ENCODE measurements at regions not wholly inside any gene's neighbourhood (a gene's known extent, or its start where the extent isn't known, plus 50 kb on each side); places are given as distances from the start of the nearest gene placed in this dataset.

DNA sequence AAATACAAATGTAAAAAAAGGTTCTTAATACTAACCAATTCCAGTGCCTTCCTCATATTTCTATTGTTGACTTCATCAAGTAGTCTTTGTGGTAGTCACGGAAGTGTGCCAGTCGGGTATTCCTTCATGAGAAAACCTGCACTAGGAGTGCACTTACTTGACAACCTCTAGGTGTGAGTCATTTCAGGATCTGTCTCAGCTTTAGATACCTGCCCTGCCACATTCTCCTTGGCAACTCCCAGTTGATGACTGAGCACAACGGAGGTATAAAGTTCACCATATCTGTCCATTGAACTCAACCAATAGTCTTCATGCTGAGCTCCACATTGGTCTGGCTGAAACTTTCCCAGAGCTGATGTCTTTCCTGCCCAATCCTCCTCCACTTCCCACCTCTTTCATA, 215.7 kb downstream of the SYT10 start (continued):
- TF ChIP-seq GTF3C2 (IDR thresholded peaks at IDR 0.05; ENCODE audit: borderline replicate concordance, extremely low read depth, insufficient read length), result no peak
- TF ChIP-seq ZNF143 (CRISPR knock-in tag; IDR thresholded peaks at IDR 0.05), result no peak
- no peak for TF ChIP-seq TRIM28 (IDR thresholded peaks at IDR 0.05)

- DNase-seq (ENCODE audit: extremely low read depth in 1 of 4, low spot score in 3 of 4), result no peak
- TF ChIP-seq, protein P1, sequence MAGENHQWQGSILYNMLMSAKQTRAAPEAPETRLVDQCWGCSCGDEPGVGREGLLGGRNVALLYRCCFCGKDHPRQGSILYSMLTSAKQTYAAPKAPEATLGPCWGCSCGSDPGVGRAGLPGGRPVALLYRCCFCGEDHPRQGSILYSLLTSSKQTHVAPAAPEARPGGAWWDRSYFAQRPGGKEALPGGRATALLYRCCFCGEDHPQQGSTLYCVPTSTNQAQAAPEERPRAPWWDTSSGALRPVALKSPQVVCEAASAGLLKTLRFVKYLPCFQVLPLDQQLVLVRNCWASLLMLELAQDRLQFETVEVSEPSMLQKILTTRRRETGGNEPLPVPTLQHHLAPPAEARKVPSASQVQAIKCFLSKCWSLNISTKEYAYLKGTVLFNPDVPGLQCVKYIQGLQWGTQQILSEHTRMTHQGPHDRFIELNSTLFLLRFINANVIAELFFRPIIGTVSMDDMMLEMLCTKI (IDR thresholded peaks at IDR 0.05; ENCODE audit: partially characterized antibody), result no peak
- TF ChIP-seq DMBX1 (CRISPR knock-in tag; IDR thresholded peaks at IDR 0.05; ENCODE audit: borderline replicate concordance), result no peak
- no peak for TF ChIP-seq CGGBP1 (CRISPR knock-in tag; IDR thresholded peaks at IDR 0.05)
- TF ChIP-seq SMARCA4 (IDR thresholded peaks at IDR 0.05), result no peak
- no peak for TF ChIP-seq NFE2L1 (tag; IDR thresholded peaks at IDR 0.05; ENCODE audit: borderline replicate concordance, low read depth)
- TF ChIP-seq TEAD2 (tag; IDR thresholded peaks at IDR 0.05), result no peak
- no peak for TF ChIP-seq MTF1 (CRISPR knock-in tag; IDR thresholded peaks at IDR 0.05; ENCODE audit: borderline replicate concordance)
- TF ChIP-seq CEBPG (CRISPR knock-in tag; IDR thresholded peaks at IDR 0.05), result no peak
- TF ChIP-seq CEBPG (tag; conservative IDR thresholded peaks at IDR 0.05 in 1 of 2, IDR thresholded peaks at IDR 0.05 in 1 of 2), result no peak
- no peak for TF ChIP-seq ZNF507 (tag; conservative IDR thresholded peaks at IDR 0.05)
- TF ChIP-seq, protein P2, sequence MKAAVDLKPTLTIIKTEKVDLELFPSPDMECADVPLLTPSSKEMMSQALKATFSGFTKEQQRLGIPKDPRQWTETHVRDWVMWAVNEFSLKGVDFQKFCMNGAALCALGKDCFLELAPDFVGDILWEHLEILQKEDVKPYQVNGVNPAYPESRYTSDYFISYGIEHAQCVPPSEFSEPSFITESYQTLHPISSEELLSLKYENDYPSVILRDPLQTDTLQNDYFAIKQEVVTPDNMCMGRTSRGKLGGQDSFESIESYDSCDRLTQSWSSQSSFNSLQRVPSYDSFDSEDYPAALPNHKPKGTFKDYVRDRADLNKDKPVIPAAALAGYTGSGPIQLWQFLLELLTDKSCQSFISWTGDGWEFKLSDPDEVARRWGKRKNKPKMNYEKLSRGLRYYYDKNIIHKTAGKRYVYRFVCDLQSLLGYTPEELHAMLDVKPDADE (conservative IDR thresholded peaks at IDR 0.05; ENCODE audit: control insufficient read depth, low read depth, low read length), result no peak
- TF ChIP-seq RFX1 (IDR thresholded peaks at IDR 0.05), result no peak
- TF ChIP-seq ZNF644 (tag; IDR thresholded peaks at IDR 0.05; ENCODE audit: low read depth), result no peak
- Histone ChIP-seq H3K9me3 (replicated peaks; ENCODE audit: control insufficient read depth, insufficient read depth, low read depth, low read length) (no peaks in the 10 kb centered on the region), H4K20me1 (replicated peaks; ENCODE audit: control insufficient read depth, insufficient read depth, low read length) (no peaks in the 10 kb centered on the region), H3K4me1 (replicated peaks in 1 of 2; ENCODE audit: control insufficient read depth in 2 of 2, insufficient read depth in 2 of 2, low read length in 2 of 2) (no peaks in the 10 kb centered on the region), H3K4me3 (no peak overlapping the region), H3K79me2 (ENCODE audit: control insufficient read depth, insufficient read depth, low read length) (no peaks in the 10 kb centered on the region), H3K9me1 (ENCODE audit: control insufficient read depth, insufficient read depth, low read length) (no peaks in the 10 kb centered on the region), H3K36me3 (ENCODE audit: control insufficient read depth, insufficient read depth, low read length) (no peaks in the 10 kb centered on the region), H3K27me3 (ENCODE audit: control insufficient read depth in 2 of 2, insufficient read depth in 2 of 2, low read length in 2 of 2) (no peaks in the 10 kb centered on the region), H2AFZ (ENCODE audit: low read depth, low read length) (no peak overlapping the region), H3K4me2 (ENCODE audit: insufficient read depth, low read length) (no peak overlapping the region), H3K9ac (ENCODE audit: insufficient read depth in 1 of 2, low read depth in 2 of 2, low read length in 2 of 2) (no peak overlapping the region), H3K27ac (ENCODE audit: extremely low read depth, low read depth, low read length) (no peak overlapping the region)
- 10% methylated on average over 4 of the region's 4 CpGs for WGBS (ENCODE audit: insufficient coverage, low coverage, missing lambda C conversion rate)
- in situ Hi-C loops (cut with MboI) (loop anchor here (25.0 kb wide), 1 partner anchor 790 kb away; the partner anchor contains the start of gene ALG10), intact Hi-C loops (cut with micrococcal nuclease) (no loop called here)
- ChIA-PET POLR2A (no interaction called here), CTCF (ENCODE audit: low intra/inter-chr PET ratio) (no interaction called here)
- no peak for ATAC-seq
- no TSS peak for BruUV-seq (replicated peaks)
- FAIRE-seq, result no peak
Observed at GRCh38 chr12:33222357-33222756, 217.3 kb downstream of the SYT10 start.

Data from K562 (cell line).